LHCN-M2 (cell line): ENCODE measurements at regions not wholly inside any gene's neighbourhood (a gene's known extent, or its start where the extent isn't known, plus 50 kb on each side); places are given as distances from the start of the nearest gene placed in this dataset.
A peak's percentile ranks its signal among the peaks of the same experiment; 100 is the strongest.

Experiments used
- DNase-seq: peaks from one replicate; pipeline ENCODE4 v3.0.0-alpha.2; 2012; ENCODE audit warnings: low read depth

- DNase-seq, result peak; percentile 92
Observed at GRCh38 chr3:43866529-43867353, 176.0 kb downstream of the ABHD5 start.

- DNase-seq, result no peak
Observed at GRCh38 chr3:43867436-43868072, 176.8 kb downstream of the ABHD5 start.

GRCh38 chr3:43869491-43869890 is 178.8 kb downstream of the ABHD5 start:
- no peak for DNase-seq

- peak; percentile 84 for DNase-seq
Observed at GRCh38 chr3:43870120-43870519, 179.4 kb downstream of the ABHD5 start.

- DNase-seq, result no peak
Observed at GRCh38 chr3:43870844-43871626, 180.3 kb downstream of the ABHD5 start.

- DNase-seq, result no peak
Observed at GRCh38 chr3:43871627-43872245, 181.0 kb downstream of the ABHD5 start.

GRCh38 chr3:43872301-43872700 is 181.6 kb downstream of the ABHD5 start:
- peak; percentile 85 for DNase-seq

GRCh38 chr3:43872901-43873300 is 182.2 kb downstream of the ABHD5 start:
- DNase-seq, result peak; percentile 77

GRCh38 chr3:43873723-43874122 is 183.0 kb downstream of the ABHD5 start:
- no peak for DNase-seq

GRCh38 chr3:43874290-43874689 is 183.6 kb downstream of the ABHD5 start:
- no peak for DNase-seq

- DNase-seq, result no peak
Observed at GRCh38 chr3:43874731-43875130, 184.0 kb downstream of the ABHD5 start.

- DNase-seq, result no peak
Observed at GRCh38 chr3:43876648-43877047, 185.9 kb downstream of the ABHD5 start.

GRCh38 chr3:43879166-43879565 is 188.4 kb downstream of the ABHD5 start:
- DNase-seq, result peak; percentile 21

- no peak for DNase-seq
Observed at GRCh38 chr3:43882976-43883680, 192.4 kb downstream of the ABHD5 start.

- no peak for DNase-seq
Observed at GRCh38 chr3:43883729-43884396, 193.1 kb downstream of the ABHD5 start.

- no peak for DNase-seq
Observed at GRCh38 chr3:43884581-43884980, 193.8 kb downstream of the ABHD5 start.

GRCh38 chr3:43885908-43886618 is 195.3 kb downstream of the ABHD5 start:
- no peak for DNase-seq

GRCh38 chr3:43892061-43892460 is 201.3 kb downstream of the ABHD5 start:
- DNase-seq, result no peak

GRCh38 chr3:43892526-43892925 is 201.8 kb downstream of the ABHD5 start:
- DNase-seq, result no peak

- no peak for DNase-seq
Observed at GRCh38 chr3:43893727-43894126, 203.0 kb downstream of the ABHD5 start.
